LNCAP (cell line): ENCODE measurements at regions not wholly inside any gene's neighbourhood (a gene's known extent, or its start where the extent isn't known, plus 50 kb on each side); places are given as distances from the start of the nearest gene placed in this dataset.

Source experiments
- TF ChIP-seq, protein P1 (sequence below): fragments of 450-650 bp; IDR thresholded peaks from 2 replicates; pipeline ENCODE4 v1.5.1; 2017; ENCODE audit warnings: mild to moderate bottlenecking

DNA sequence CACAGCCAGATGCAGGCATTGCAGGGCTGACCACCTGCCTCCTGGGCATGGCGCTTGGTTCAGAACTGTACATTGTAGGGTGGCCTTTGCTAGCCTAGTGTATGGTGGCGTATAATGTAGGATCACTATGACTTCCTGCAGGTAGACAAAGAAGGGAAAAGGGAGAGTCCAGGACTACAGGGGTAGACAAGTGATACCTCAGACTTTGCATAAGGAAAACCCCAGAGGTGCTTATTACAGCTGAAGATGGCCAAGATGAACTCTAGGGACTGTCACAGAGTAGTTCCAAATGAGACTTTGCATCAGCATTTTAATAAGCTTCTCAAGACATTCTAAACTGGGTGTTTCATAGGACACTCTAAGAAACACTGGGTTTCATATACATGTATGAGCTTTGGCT is 116.4 kb upstream of the PUDP start:
- TF ChIP-seq, protein P1, sequence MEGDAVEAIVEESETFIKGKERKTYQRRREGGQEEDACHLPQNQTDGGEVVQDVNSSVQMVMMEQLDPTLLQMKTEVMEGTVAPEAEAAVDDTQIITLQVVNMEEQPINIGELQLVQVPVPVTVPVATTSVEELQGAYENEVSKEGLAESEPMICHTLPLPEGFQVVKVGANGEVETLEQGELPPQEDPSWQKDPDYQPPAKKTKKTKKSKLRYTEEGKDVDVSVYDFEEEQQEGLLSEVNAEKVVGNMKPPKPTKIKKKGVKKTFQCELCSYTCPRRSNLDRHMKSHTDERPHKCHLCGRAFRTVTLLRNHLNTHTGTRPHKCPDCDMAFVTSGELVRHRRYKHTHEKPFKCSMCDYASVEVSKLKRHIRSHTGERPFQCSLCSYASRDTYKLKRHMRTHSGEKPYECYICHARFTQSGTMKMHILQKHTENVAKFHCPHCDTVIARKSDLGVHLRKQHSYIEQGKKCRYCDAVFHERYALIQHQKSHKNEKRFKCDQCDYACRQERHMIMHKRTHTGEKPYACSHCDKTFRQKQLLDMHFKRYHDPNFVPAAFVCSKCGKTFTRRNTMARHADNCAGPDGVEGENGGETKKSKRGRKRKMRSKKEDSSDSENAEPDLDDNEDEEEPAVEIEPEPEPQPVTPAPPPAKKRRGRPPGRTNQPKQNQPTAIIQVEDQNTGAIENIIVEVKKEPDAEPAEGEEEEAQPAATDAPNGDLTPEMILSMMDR, result no peak

DNA sequence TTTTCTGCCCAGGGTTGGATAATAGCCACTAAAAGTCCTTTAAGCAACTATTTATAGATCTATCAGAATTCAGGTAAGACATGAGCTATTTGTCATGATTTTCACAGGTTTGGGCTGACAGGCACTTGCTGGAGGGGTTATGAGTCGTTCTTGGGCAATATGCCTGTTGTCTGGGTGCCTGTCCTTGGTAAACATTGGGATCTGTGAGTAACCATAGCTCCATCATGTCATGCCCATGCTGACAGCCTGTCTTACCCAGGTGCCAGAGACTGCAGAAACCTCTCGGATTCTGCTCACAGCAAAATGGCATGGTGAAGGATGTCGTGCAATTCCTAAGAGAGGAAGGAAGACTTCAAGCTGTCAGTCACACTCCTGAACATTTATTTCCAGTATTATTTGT is 116.0 kb upstream of the PUDP start:
- TF ChIP-seq, protein P1, result no peak

DNA sequence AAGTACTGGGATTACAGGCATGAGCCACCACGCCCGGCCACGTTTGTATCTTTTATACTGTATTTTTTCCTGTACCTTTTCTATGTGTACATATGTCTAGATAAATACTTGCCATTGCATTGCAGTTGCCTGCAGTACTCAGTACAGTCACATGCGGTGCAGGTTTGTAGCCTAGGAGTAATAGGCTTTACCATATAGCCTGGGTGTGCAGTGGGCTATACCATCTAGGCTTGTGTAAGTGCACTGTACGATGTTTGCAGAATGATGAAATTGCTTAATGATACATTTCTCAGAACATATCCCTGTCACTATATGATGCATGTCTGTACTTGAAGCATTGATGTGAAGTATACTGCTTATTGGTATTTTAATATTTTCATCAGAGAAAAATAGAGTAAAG is 115.4 kb upstream of the PUDP start:
- TF ChIP-seq, protein P1, result no peak

DNA sequence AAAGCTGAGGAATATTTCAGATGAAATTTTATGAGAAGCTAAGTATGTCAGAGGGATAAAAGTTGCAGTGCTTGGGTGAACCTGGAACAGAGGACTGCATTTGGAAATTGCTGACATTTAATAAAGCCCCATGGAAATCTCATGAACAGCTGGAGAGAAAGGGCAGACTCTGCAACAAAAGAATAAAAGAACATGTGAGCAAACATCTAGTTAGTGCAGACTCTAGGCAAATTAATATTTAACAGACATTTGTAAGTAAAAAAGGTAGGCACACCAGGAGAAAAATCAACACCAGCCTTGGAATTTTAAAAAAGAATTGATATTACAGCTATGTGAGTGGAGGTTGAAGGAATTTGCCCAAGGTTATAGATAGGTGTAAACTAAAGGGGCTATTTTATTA is 114.6 kb upstream of the PUDP start:
- TF ChIP-seq, protein P1, result no peak

DNA sequence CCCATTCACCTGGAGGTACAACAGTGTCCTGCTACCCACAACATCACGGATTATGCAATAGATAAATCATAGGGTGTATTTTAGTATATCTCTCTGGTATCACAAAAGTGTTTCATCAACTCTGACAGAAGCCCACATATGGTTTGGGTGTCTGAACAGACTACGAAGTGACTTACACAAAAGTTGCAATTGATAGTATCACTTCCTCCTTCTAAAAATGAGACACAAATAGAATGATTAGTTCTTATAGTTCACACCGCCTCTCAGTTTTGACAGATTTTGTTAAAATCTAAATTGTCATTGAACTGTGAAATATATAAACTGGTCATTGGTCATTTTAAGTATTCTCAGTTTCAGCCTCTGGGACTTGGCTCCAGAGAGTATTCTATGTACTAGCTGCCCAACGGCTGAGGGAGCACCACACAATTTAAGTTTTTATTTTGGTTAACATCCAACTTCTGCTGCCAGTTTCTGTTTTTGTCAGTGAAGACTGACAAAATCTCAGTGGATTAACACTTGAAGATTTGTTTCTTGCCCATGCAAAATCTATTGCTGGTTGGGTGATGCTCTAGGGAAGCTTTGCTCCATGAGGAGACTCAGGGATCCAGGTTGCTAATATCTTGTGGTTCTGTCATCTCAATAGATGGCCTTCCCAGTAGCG is 113.8 kb upstream of the PUDP start:
- TF ChIP-seq, protein P1, result no peak

DNA sequence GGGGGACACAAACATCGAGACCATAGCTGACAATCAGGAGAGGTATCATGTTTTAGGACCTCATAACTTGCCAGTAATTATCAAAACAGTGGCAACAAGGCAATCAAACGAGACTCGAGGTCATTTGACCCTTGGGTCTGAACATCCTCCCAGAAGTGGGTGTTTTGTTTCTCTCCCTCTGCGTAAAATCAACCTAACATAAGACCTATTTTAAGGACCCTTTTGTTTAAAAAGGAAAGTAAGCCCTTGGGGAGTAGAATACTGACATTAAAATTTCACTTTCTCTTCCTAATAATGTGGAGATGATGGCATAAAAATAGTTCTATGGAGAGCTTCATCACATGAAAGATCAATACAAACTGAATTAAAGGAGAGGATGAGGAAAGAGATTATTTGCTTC is 106.2 kb upstream of the PUDP start:
- TF ChIP-seq, protein P1, result no peak

DNA sequence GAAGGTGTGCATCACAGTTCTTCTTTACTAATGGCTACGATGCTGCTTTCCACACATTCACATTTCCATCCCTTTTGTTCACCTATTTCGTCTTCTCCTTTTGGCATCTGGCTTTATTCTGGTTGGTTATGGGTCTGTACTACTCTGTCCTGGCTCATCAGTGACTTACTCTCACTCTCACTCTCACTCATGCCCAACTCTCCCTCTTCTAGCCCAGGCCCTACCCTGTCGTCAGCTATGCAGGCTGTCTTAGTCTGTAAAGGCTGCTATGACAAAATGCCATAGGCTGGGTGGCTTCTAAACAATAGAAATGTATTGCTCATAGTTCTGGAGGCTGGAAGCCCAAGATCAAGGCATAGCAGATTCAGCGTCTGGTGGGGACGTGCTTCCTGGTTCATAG is 105.6 kb upstream of the PUDP start:
- TF ChIP-seq, protein P1, result no peak
